PC-9 (cell line): ENCODE measurements at regions not wholly inside any gene's neighbourhood (a gene's known extent, or its start where the extent isn't known, plus 50 kb on each side); places are given as distances from the start of the nearest gene placed in this dataset.

Experiments
- EZH2 ChIP-seq: fragments of 200-600 bp; sonication (generic); IDR thresholded peaks from 2 replicates; pipeline ENCODE4 v1.8.0; 2017; ENCODE audit warnings: antibody characterized with exemption, low read depth
- TF ChIP-seq, protein P1 (sequence below): fragments of 200-600 bp; sonication (generic); conservative IDR thresholded peaks from 2 replicates; pipeline ENCODE4 v1.6.1; 2017; ENCODE audit warnings: mixed run types, antibody characterized with exemption, mild to moderate bottlenecking, moderate library complexity

DNA sequence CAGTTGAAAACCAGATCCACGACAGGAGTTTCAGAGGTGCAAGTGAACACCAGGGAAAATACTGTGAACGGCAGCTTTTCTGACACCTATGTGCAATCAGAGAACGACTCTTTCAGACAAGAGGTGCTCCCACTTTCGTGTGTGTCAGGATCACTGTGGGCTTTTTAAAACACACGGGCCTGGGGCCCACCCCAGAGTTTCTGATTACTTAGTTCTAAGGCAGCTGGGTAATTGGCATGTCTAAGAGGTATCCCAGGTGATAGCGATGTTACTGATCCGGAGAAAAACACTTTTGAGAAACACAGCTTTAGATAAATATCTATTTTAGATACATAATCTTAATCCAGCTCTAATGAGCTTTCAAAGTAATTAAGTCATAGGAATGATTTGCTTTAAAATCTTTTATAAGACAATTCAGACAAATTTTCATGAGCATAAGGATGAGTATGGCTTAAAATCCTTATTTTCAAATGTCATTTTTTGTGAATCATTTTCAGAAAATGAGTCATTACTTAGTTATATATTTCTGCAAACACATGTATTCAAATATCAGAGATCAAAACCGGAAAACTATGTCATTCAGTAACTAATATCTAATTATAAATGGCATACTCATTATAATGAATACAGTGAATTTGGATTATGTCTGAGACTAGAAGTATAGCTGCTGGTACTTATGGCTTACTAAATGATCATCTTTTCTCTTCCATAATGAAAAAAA is 217.9 kb upstream of the PSMD7 start:
- TF ChIP-seq, protein P1, sequence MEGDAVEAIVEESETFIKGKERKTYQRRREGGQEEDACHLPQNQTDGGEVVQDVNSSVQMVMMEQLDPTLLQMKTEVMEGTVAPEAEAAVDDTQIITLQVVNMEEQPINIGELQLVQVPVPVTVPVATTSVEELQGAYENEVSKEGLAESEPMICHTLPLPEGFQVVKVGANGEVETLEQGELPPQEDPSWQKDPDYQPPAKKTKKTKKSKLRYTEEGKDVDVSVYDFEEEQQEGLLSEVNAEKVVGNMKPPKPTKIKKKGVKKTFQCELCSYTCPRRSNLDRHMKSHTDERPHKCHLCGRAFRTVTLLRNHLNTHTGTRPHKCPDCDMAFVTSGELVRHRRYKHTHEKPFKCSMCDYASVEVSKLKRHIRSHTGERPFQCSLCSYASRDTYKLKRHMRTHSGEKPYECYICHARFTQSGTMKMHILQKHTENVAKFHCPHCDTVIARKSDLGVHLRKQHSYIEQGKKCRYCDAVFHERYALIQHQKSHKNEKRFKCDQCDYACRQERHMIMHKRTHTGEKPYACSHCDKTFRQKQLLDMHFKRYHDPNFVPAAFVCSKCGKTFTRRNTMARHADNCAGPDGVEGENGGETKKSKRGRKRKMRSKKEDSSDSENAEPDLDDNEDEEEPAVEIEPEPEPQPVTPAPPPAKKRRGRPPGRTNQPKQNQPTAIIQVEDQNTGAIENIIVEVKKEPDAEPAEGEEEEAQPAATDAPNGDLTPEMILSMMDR = no peak
- no peak for TF ChIP-seq EZH2
